ENCODE measurements at regions not wholly inside any gene's neighbourhood (a gene's known extent, or its start where the extent isn't known, plus 50 kb on each side); places are given as distances from the start of the nearest gene placed in this dataset.
A peak's percentile ranks its signal among the peaks of the same experiment; 100 is the strongest.

DNA sequence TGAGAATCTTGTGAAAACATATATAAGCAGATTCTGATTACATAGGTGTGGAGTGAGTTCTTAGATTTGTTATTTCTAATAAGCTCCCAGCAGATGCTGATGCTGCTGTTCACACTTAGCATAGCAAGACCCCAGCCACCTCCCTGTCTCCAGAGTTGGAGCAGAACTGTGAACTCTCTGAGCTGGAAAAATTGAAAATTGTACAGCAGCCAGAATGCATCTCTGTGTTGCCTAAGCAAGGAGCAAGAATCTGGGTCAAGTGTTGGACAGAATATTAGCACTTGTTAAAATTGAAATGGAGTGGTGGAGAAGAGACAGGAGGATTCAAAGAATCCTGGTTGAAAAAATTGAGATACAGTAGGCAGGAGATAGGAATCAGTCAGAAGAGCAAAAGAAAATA, 146.6 kb upstream of the FAM47C start:
- TF ChIP-seq POLR2A (IDR thresholded peaks at IDR 0.05) (no peak), EP300 (IDR thresholded peaks at IDR 0.05) (no peak), POLR2AphosphoS5 (IDR thresholded peaks at IDR 0.05) (no peak), CTCF (IDR thresholded peaks at IDR 0.05) (no peak)
- Histone ChIP-seq H3K4me1 (no peaks in the 10 kb centered on the region), H3K9me3 (no peaks in the 10 kb centered on the region), H3K27me3 (no peaks in the 10 kb centered on the region), H3K4me3 (no peak overlapping the region), H3K27ac (no peak overlapping the region), H3K36me3 (no peaks in the 10 kb centered on the region)
- ATAC-seq (ENCODE audit: low FRiP score in 2 of 2): no peak
- DNase-seq: no peak

DNA sequence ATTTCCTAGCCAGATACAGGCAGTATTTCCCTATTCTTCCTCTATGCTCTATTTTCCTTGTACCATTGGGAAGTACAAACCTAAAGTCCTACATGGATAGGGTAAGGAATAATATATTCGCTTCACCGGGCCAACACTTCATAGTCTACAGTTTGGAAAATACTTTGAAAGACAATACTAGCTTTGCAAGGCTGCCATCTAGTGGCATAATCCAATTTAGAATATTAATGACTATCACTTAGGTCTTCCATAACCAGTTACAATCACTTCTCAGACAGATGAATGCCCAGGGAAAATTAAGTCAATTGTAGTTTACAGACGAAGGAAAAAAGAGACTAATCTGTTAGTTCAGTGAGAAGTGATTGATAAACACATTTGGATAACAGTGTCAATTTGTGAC, 141.0 kb upstream of the FAM47C start:
- Histone ChIP-seq H3K4me1 (no peaks in the 10 kb centered on the region), H3K27me3 (no peaks in the 10 kb centered on the region), H3K9me3 (no peaks in the 10 kb centered on the region), H3K36me3 (no peaks in the 10 kb centered on the region), H3K4me3 (no peak overlapping the region), H3K27ac (no peak overlapping the region)
- ATAC-seq (ENCODE audit: low FRiP score in 2 of 2) (no peak), DNase-seq (no peak)
- whole genome bisulfite sequencing, 2 donors: 7 to 15% methylated on average over 3 of the region's 3 CpGs
- TF ChIP-seq POLR2AphosphoS5 (IDR thresholded peaks at IDR 0.05) (no peak), CTCF (IDR thresholded peaks at IDR 0.05) (peak in 5 of 6 experiments; percentile 19 to 42 (median 29))

DNA sequence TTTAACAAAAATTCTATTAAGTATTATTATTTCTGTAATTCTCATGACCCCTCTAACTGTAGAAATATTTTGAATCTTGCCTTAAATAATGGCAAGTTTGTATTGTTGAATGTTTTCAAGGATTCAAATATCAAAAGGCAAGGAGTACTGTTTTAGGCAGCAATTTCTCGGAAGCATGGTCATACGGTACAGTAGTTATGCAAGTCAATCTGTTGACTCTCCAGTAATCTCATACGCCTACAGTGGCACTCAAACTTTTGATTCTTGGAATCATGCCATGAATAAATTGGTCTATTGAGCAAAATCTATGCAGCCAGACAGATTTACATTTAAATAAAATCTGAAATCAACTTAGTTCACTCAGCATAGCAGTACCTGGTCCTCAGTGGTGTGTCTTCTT, 139.6 kb upstream of the FAM47C start:
- 56 to 76% methylated on average over 3 of the region's 3 CpGs for WGBS, 2 donors
- H3K4me3 ChIP-seq: no peak overlapping the region
- H3K9me3 ChIP-seq: no peaks in the 10 kb centered on the region
- DNase-seq: no peak
- H3K36me3 ChIP-seq: no peaks in the 10 kb centered on the region
- H3K27ac ChIP-seq: no peak overlapping the region
- no peak for ATAC-seq (ENCODE audit: low FRiP score in 2 of 2)
- H3K27me3 ChIP-seq: no peaks in the 10 kb centered on the region
- H3K4me1 ChIP-seq: no peaks in the 10 kb centered on the region
- TF ChIP-seq CTCF (IDR thresholded peaks at IDR 0.05) (no peak), EP300 (IDR thresholded peaks at IDR 0.05) (no peak), POLR2A (IDR thresholded peaks at IDR 0.05) (no peak), POLR2AphosphoS5 (IDR thresholded peaks at IDR 0.05) (no peak)

DNA sequence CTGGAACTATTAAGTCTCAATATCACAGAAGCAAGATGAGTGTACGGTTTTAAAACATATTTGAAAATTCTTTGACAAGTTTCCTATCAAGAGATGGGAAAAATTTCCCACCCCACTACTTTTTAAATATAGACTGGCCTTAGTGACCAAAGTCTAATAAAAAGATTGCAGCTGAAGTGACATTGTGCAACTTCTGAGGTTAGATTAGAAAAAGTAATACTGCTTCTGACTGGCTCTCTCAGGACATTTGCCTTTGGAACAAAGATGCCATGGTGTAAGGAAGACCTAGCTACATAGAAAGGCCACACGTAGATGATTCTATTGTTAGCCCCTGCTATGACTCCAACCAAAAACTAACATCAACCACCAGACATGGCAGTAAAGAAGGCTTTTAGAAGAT, 138.7 kb upstream of the FAM47C start:
- H3K4me3 ChIP-seq: no peak overlapping the region
- ATAC-seq (ENCODE audit: low FRiP score in 2 of 2) (no peak), DNase-seq (no peak)
- no peaks in the 10 kb centered on the region for H3K4me1 ChIP-seq
- H3K27ac ChIP-seq: no peak overlapping the region
- no peaks in the 10 kb centered on the region for H3K36me3 ChIP-seq
- no peaks in the 10 kb centered on the region for H3K27me3 ChIP-seq
- TF ChIP-seq CTCF (IDR thresholded peaks at IDR 0.05) (no peak), POLR2A (IDR thresholded peaks at IDR 0.05) (no peak), EP300 (IDR thresholded peaks at IDR 0.05) (no peak), POLR2AphosphoS5 (IDR thresholded peaks at IDR 0.05) (no peak)
- 62 to 72% methylated on average over 2 of the region's 2 CpGs for WGBS, 2 donors
- no peaks in the 10 kb centered on the region for H3K9me3 ChIP-seq

DNA sequence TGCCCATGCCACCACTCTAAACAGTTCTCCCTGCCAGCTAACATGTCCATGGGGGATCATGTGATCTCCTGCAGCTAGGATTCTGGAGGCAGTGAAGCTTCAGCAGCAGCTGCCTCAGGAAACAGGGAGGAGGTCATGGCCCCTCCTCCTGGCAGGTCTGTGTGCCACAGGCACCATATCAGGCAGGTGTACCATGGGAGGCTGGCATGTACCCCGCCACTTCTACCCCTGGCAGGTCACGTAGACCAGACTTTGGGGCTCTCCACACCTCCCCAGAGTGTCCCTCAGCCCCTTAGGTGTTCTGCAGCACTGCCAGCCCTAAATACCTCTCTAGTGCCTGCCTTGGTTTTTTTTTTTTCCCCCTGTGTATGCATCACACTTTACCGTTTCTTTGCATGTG, 110.5 kb upstream of the FAM47C start:
- Histone ChIP-seq H3K27ac (no peak overlapping the region), H3K4me1 (no peaks in the 10 kb centered on the region), H3K36me3 (no peaks in the 10 kb centered on the region), H3K27me3 (no peaks in the 10 kb centered on the region), H3K4me3 (no peak overlapping the region), H3K9me3 (no peaks in the 10 kb centered on the region)
- DNase-seq (no peak), ATAC-seq (ENCODE audit: low FRiP score in 2 of 2) (peak in 1 of 2 donors; percentile 71)
- TF ChIP-seq CTCF (IDR thresholded peaks at IDR 0.05): no peak
- TF ChIP-seq EP300 (IDR thresholded peaks at IDR 0.05): no peak
- no peak for TF ChIP-seq POLR2AphosphoS5 (IDR thresholded peaks at IDR 0.05)
- TF ChIP-seq POLR2A (IDR thresholded peaks at IDR 0.05): no peak
- 71 to 91% methylated on average over 3 of the region's 3 CpGs for WGBS, 2 donors
